ENCODE measurements at regions not wholly inside any gene's neighbourhood (a gene's known extent, or its start where the extent isn't known, plus 50 kb on each side); places are given as distances from the start of the nearest gene placed in this dataset.

GRCh38 chr2:126828491-126828890 lies 70.2 kb upstream of the TEX51 start:
- Mint-ChIP-seq H3K36me3 (no peaks in the 10 kb centered on the region), H3K9me3 (peaks cover 0 to 2% (median 0%) of the 10 kb centered on the region in 7 donors), H3K4me3 (no peak overlapping the region), H3K27ac (no peak overlapping the region), H3K4me1 (no peaks in the 10 kb centered on the region), H3K27me3 (peaks cover 4% of the 10 kb centered on the region)
- Histone ChIP-seq H3K4me1 (ENCODE audit: control insufficient read depth, insufficient read depth, low read length, poor library complexity, severe bottlenecking) (no peaks in the 10 kb centered on the region), H3K4me3 (ENCODE audit: low read depth, low read length) (no peak overlapping the region), H3K27ac (ENCODE audit: insufficient read depth, low read length, poor library complexity, severe bottlenecking) (no peak overlapping the region), H3K27me3 (ENCODE audit: control insufficient read depth, insufficient read depth, low read length) (no peaks in the 10 kb centered on the region), H3K36me3 (ENCODE audit: control insufficient read depth, insufficient read depth, low read length) (no peaks in the 10 kb centered on the region), H3K9me3 (ENCODE audit: control insufficient read depth in 2 of 2, low read length in 2 of 2) (no peaks in the 10 kb centered on the region)
- ATAC-seq (ENCODE audit: low read depth in 2 of 2), result no peak
- no peak for DNase-seq

- no peak overlapping the region for H3K4me3 ChIP-seq (ENCODE audit: low read depth, low read length)
- Mint-ChIP-seq H3K27me3 (no peaks in the 10 kb centered on the region), H3K4me1 (no peaks in the 10 kb centered on the region), H3K4me3 (no peak overlapping the region), H3K9me3 (peaks cover 0 to under 1% (median 0%) of the 10 kb centered on the region in 7 donors), H3K27ac (no peak overlapping the region), H3K36me3 (no peaks in the 10 kb centered on the region)
- ATAC-seq (ENCODE audit: low read depth in 2 of 2), result no peak
- no peaks in the 10 kb centered on the region for H3K27me3 ChIP-seq (ENCODE audit: control insufficient read depth, insufficient read depth, low read length)
- no peak overlapping the region for H3K27ac ChIP-seq (ENCODE audit: insufficient read depth, low read length, poor library complexity, severe bottlenecking)
- H3K9me3 ChIP-seq (ENCODE audit: control insufficient read depth in 2 of 2, low read length in 2 of 2), result no peaks in the 10 kb centered on the region
- no peak for DNase-seq
- no peaks in the 10 kb centered on the region for H3K4me1 ChIP-seq (ENCODE audit: control insufficient read depth, insufficient read depth, low read length, poor library complexity, severe bottlenecking)
- H3K36me3 ChIP-seq (ENCODE audit: control insufficient read depth, insufficient read depth, low read length), result no peaks in the 10 kb centered on the region
These were observed 67.3 kb upstream of the TEX51 start for GRCh38 chr2:126831234-126832005.

GRCh38 chr2:126832014-126832413 lies 66.7 kb upstream of the TEX51 start:
- DNase-seq, result no peak
- no peaks in the 10 kb centered on the region for H3K27me3 ChIP-seq (ENCODE audit: control insufficient read depth, insufficient read depth, low read length)
- no peaks in the 10 kb centered on the region for H3K9me3 ChIP-seq (ENCODE audit: control insufficient read depth in 2 of 2, low read length in 2 of 2)
- H3K4me3 ChIP-seq (ENCODE audit: low read depth, low read length), result no peak overlapping the region
- Mint-ChIP-seq H3K27ac (no peak overlapping the region), H3K4me3 (no peak overlapping the region), H3K36me3 (no peaks in the 10 kb centered on the region), H3K4me1 (no peaks in the 10 kb centered on the region), H3K27me3 (no peaks in the 10 kb centered on the region), H3K9me3 (no peaks in the 10 kb centered on the region)
- no peaks in the 10 kb centered on the region for H3K4me1 ChIP-seq (ENCODE audit: control insufficient read depth, insufficient read depth, low read length, poor library complexity, severe bottlenecking)
- no peak for ATAC-seq (ENCODE audit: low read depth in 2 of 2)
- H3K27ac ChIP-seq (ENCODE audit: insufficient read depth, low read length, poor library complexity, severe bottlenecking), result no peak overlapping the region
- H3K36me3 ChIP-seq (ENCODE audit: control insufficient read depth, insufficient read depth, low read length), result no peaks in the 10 kb centered on the region

- Histone ChIP-seq H3K4me3 (ENCODE audit: low read depth, low read length) (no peak overlapping the region), H3K27me3 (ENCODE audit: control insufficient read depth, insufficient read depth, low read length) (no peaks in the 10 kb centered on the region), H3K9me3 (ENCODE audit: control insufficient read depth in 2 of 2, low read length in 2 of 2) (no peaks in the 10 kb centered on the region), H3K4me1 (ENCODE audit: control insufficient read depth, insufficient read depth, low read length, poor library complexity, severe bottlenecking) (no peaks in the 10 kb centered on the region), H3K27ac (ENCODE audit: insufficient read depth, low read length, poor library complexity, severe bottlenecking) (no peak overlapping the region), H3K36me3 (ENCODE audit: control insufficient read depth, insufficient read depth, low read length) (no peaks in the 10 kb centered on the region)
- Mint-ChIP-seq H3K4me1 (no peaks in the 10 kb centered on the region), H3K4me3 (no peak overlapping the region), H3K36me3 (no peaks in the 10 kb centered on the region), H3K9me3 (no peaks in the 10 kb centered on the region), H3K27me3 (no peaks in the 10 kb centered on the region), H3K27ac (no peak overlapping the region)
- ATAC-seq (ENCODE audit: low read depth in 2 of 2) (no peak), DNase-seq (no peak)
These were observed 65.9 kb upstream of the TEX51 start for GRCh38 chr2:126832757-126833156.

GRCh38 chr2:126834006-126834659 lies 64.6 kb upstream of the TEX51 start:
- no peaks in the 10 kb centered on the region for H3K4me1 ChIP-seq (ENCODE audit: control insufficient read depth, insufficient read depth, low read length, poor library complexity, severe bottlenecking)
- H3K36me3 ChIP-seq (ENCODE audit: control insufficient read depth, insufficient read depth, low read length), result no peaks in the 10 kb centered on the region
- H3K27ac ChIP-seq (ENCODE audit: insufficient read depth, low read length, poor library complexity, severe bottlenecking), result no peak overlapping the region
- Mint-ChIP-seq H3K4me3 (no peak overlapping the region), H3K9me3 (no peaks in the 10 kb centered on the region), H3K27me3 (no peaks in the 10 kb centered on the region), H3K36me3 (no peaks in the 10 kb centered on the region), H3K4me1 (no peaks in the 10 kb centered on the region), H3K27ac (no peak overlapping the region)
- H3K27me3 ChIP-seq (ENCODE audit: control insufficient read depth, insufficient read depth, low read length), result no peaks in the 10 kb centered on the region
- ATAC-seq (ENCODE audit: low read depth in 2 of 2), result no peak
- no peaks in the 10 kb centered on the region for H3K9me3 ChIP-seq (ENCODE audit: control insufficient read depth in 2 of 2, low read length in 2 of 2)
- DNase-seq, result no peak
- H3K4me3 ChIP-seq (ENCODE audit: low read depth, low read length), result no peak overlapping the region

GRCh38 chr2:126835261-126835660 lies 63.4 kb upstream of the TEX51 start:
- ATAC-seq (ENCODE audit: low read depth in 2 of 2) (no peak), DNase-seq (no peak)
- Mint-ChIP-seq H3K27ac (no peak overlapping the region), H3K27me3 (no peaks in the 10 kb centered on the region), H3K4me1 (no peaks in the 10 kb centered on the region), H3K9me3 (no peaks in the 10 kb centered on the region), H3K4me3 (no peak overlapping the region), H3K36me3 (no peaks in the 10 kb centered on the region)
- no peaks in the 10 kb centered on the region for H3K4me1 ChIP-seq (ENCODE audit: control insufficient read depth, insufficient read depth, low read length, poor library complexity, severe bottlenecking)
- H3K27me3 ChIP-seq (ENCODE audit: control insufficient read depth, insufficient read depth, low read length), result no peaks in the 10 kb centered on the region
- no peaks in the 10 kb centered on the region for H3K9me3 ChIP-seq (ENCODE audit: control insufficient read depth in 2 of 2, low read length in 2 of 2)
- no peak overlapping the region for H3K27ac ChIP-seq (ENCODE audit: insufficient read depth, low read length, poor library complexity, severe bottlenecking)
- no peak overlapping the region for H3K4me3 ChIP-seq (ENCODE audit: low read depth, low read length)
- H3K36me3 ChIP-seq (ENCODE audit: control insufficient read depth, insufficient read depth, low read length), result no peaks in the 10 kb centered on the region

GRCh38 chr2:126835831-126836230 lies 62.9 kb upstream of the TEX51 start:
- no peak overlapping the region for H3K27ac Mint-ChIP-seq
- no peaks in the 10 kb centered on the region for H3K9me3 ChIP-seq (ENCODE audit: control insufficient read depth in 2 of 2, low read length in 2 of 2)
- no peak overlapping the region for H3K4me3 ChIP-seq (ENCODE audit: low read depth, low read length)
- H3K4me1 Mint-ChIP-seq, result no peaks in the 10 kb centered on the region
- no peak for ATAC-seq (ENCODE audit: low read depth in 2 of 2)
- no peak for DNase-seq
- H3K27me3 Mint-ChIP-seq, result no peaks in the 10 kb centered on the region
- H3K9me3 Mint-ChIP-seq, result no peaks in the 10 kb centered on the region
- H3K27me3 ChIP-seq (ENCODE audit: control insufficient read depth, insufficient read depth, low read length), result no peaks in the 10 kb centered on the region
- H3K4me3 Mint-ChIP-seq, result no peak overlapping the region
- no peaks in the 10 kb centered on the region for H3K36me3 Mint-ChIP-seq
- no peaks in the 10 kb centered on the region for H3K36me3 ChIP-seq (ENCODE audit: control insufficient read depth, insufficient read depth, low read length)
- no peak overlapping the region for H3K27ac ChIP-seq (ENCODE audit: insufficient read depth, low read length, poor library complexity, severe bottlenecking)
- H3K4me1 ChIP-seq (ENCODE audit: control insufficient read depth, insufficient read depth, low read length, poor library complexity, severe bottlenecking), result no peaks in the 10 kb centered on the region
